HepG2 (cell line): ENCODE measurements at regions not wholly inside any gene's neighbourhood (a gene's known extent, or its start where the extent isn't known, plus 50 kb on each side); places are given as distances from the start of the nearest gene placed in this dataset.

ENCODE experiments used
- ATAC-seq: fragments of 200-7000 bp; cut with Tn5 transposase; 3 replicates; pipeline ENCODE4 v1.9.1; 2020; ENCODE audit warnings: mild to moderate bottlenecking, moderate library complexity
- BruUV-seq: library from RNA; stranded (reverse); fragments of 400-500 nt; replicated peaks from 2 replicates; lab custom pipeline; 2021; lab: Mats Ljungman, UMichigan
- CTCF ChIA-PET: fragments of 300-600 bp; formaldehyde crosslinking; extraction: SDS; loops from one replicate; lab custom pipeline; 2021; ENCODE audit warnings: low total read pairs, inconsistent platforms, low intra/inter-chr PET ratio; lab: Yijun Ruan, JAX
- POLR2A ChIA-PET: fragments of 350-600 bp; sonication (Branson Sonifier 250); formaldehyde crosslinking; loops from one replicate; lab custom pipeline; 2020; ENCODE audit warnings: antibody characterized with exemption, inconsistent platforms; lab: Yijun Ruan, JAX
- DNase-seq: peaks from one replicate; pipeline ENCODE4 v3.0.0-alpha.2; 2015; ENCODE audit warnings: low spot score
- FAIRE-seq: peaks from 3 replicates; lab custom pipeline; 2011; peaks lifted over from hg19 to GRCh38; lab: Jason Lieb, UNC
- H2AFZ ChIP-seq: one replicate; pipeline ENCODE4 v1.6.1; 2011; ENCODE audit warnings: low read length, inconsistent platforms
- H3K27ac ChIP-seq: fragments of 300-600 bp; 3 replicates; pipeline ENCODE4 v1.8.0; 2011; ENCODE audit warnings: mixed run types, mild to moderate bottlenecking, mixed read lengths, low read length, inconsistent platforms; ENCODE audit not compliant: insufficient read depth; ENCODE audit errors: extremely low read length
- H3K27me3 ChIP-seq, 2 experiments: fragments of 200-600 bp in 1 of 2; 2 replicates in 1 of 2; 3 replicates in 1 of 2; pipeline versions ENCODE4 v1.6.0 to v1.8.0; 2011; ENCODE audit warnings: low read length in 2 of 2, mild to moderate bottlenecking in 2 of 2, moderate library complexity in 2 of 2, inconsistent platforms in 1 of 2; ENCODE audit not compliant: insufficient read depth in 2 of 2, control insufficient read depth in 1 of 2
- H3K36me3 ChIP-seq, 2 experiments: fragments of 200-600 bp in 1 of 2; replicated peaks in 1 of 2; 2 replicates in 1 of 2; 3 replicates in 1 of 2; pipeline versions ENCODE4 v1.5.1 to v1.8.0; 2011; ENCODE audit warnings: low read length in 2 of 2, inconsistent platforms in 1 of 2; ENCODE audit not compliant: insufficient read depth in 2 of 2, control insufficient read depth in 1 of 2
- H3K4me1 ChIP-seq: 2 replicates; pipeline ENCODE4 v1.5.1; 2012; ENCODE audit warnings: low read length, inconsistent platforms; ENCODE audit not compliant: insufficient read depth
- H3K4me2 ChIP-seq: 2 replicates; pipeline ENCODE4 v1.6.0; 2011; ENCODE audit warnings: low read depth, low read length, inconsistent platforms
- H3K4me3 ChIP-seq, 3 experiments: fragments of 200-600 bp in 1 of 3; sonication (generic), shearing (Covaris generic) in 1 of 3; replicated peaks in 1 of 3; 2 replicates each; pipeline ENCODE4 v1.5.1; 2011 to 2016; ENCODE audit warnings: low read length in 3 of 3, inconsistent platforms in 2 of 3, low read depth in 2 of 3, mild to moderate bottlenecking in 2 of 3, control low read depth in 1 of 3, mixed read lengths in 1 of 3; ENCODE audit not compliant: insufficient read depth in 1 of 3
- H3K79me2 ChIP-seq: one replicate; pipeline ENCODE4 v1.6.1; 2011; ENCODE audit warnings: low read length, inconsistent platforms; ENCODE audit not compliant: insufficient read depth
- H3K9ac ChIP-seq: 2 replicates; pipeline ENCODE4 v1.6.0; 2011; ENCODE audit warnings: mild to moderate bottlenecking, low read depth, low read length, inconsistent platforms; ENCODE audit not compliant: insufficient read depth
- H3K9me3 ChIP-seq: 2 replicates; pipeline ENCODE4 v1.5.1; 2012; ENCODE audit warnings: mild to moderate bottlenecking, low read length
- H4K20me1 ChIP-seq: 2 replicates; pipeline ENCODE4 v1.6.0; 2011; ENCODE audit warnings: inconsistent platforms, mild to moderate bottlenecking, low read length, moderate library complexity; ENCODE audit not compliant: insufficient read depth
- FIP1L1 ChIP-seq: fragments of 200-400 bp; formaldehyde crosslinking; IDR thresholded peaks from 2 replicates; pipeline ENCODE4 v1.6.1; 2018; ENCODE audit warnings: low read depth, mild to moderate bottlenecking, low read length, moderate library complexity, borderline replicate concordance; ENCODE audit not compliant: insufficient read depth
- SETDB1 ChIP-seq: sonication (generic); formaldehyde crosslinking; IDR thresholded peaks from 2 replicates; pipeline ENCODE4 v1.5.1; 2020; ENCODE audit warnings: missing genetic modification reagents, mild to moderate bottlenecking, borderline replicate concordance
- WGBS: methylation state at CpG from one replicate; pipeline ENCODE4 v1.1.6; 2017; ENCODE audit warnings: low lambda C conversion rate; 5-methylcytosine and 5-hydroxymethylcytosine counted together
- in situ Hi-C: cut with HindIII; loops from 2 replicates; pipeline ENCODE4 v1.10.0; 2017; ENCODE audit warnings: low pct_unique_long_range_greater_than_20kb; ENCODE audit not compliant: extremely low pct_ligation_motif_present
- intact Hi-C: fragments of 100-400 bp; cut with micrococcal nuclease; formaldehyde crosslinking; loops from one replicate; pipeline ENCODE4 v1.10.0; 2022; ENCODE audit not compliant: unreplicated experiment
- TF ChIP-seq, protein P1 (sequence below), 2 experiments: fragments of 450-650 bp in 1 of 2; sonication (generic) in 1 of 2; formaldehyde crosslinking; IDR thresholded peaks; 2 replicates each; pipeline versions ENCODE4 v1.5.0 to v1.8.0; 2020 to 2022; ENCODE audit warnings: mild to moderate bottlenecking in 1 of 2, missing genetic modification reagents in 1 of 2
- TF ChIP-seq, protein P2 (sequence below): sonication (generic); formaldehyde crosslinking; IDR thresholded peaks from 2 replicates; pipeline ENCODE4 v1.5.1; 2020; ENCODE audit warnings: missing genetic modification reagents, mild to moderate bottlenecking, borderline replicate concordance
- TF ChIP-seq, protein P3 (sequence below): sonication (generic); formaldehyde crosslinking; IDR thresholded peaks from 2 replicates; pipeline ENCODE4 v1.8.1; 2023; ENCODE audit warnings: mild to moderate bottlenecking, moderate library complexity, missing genetic modification reagents

DNA sequence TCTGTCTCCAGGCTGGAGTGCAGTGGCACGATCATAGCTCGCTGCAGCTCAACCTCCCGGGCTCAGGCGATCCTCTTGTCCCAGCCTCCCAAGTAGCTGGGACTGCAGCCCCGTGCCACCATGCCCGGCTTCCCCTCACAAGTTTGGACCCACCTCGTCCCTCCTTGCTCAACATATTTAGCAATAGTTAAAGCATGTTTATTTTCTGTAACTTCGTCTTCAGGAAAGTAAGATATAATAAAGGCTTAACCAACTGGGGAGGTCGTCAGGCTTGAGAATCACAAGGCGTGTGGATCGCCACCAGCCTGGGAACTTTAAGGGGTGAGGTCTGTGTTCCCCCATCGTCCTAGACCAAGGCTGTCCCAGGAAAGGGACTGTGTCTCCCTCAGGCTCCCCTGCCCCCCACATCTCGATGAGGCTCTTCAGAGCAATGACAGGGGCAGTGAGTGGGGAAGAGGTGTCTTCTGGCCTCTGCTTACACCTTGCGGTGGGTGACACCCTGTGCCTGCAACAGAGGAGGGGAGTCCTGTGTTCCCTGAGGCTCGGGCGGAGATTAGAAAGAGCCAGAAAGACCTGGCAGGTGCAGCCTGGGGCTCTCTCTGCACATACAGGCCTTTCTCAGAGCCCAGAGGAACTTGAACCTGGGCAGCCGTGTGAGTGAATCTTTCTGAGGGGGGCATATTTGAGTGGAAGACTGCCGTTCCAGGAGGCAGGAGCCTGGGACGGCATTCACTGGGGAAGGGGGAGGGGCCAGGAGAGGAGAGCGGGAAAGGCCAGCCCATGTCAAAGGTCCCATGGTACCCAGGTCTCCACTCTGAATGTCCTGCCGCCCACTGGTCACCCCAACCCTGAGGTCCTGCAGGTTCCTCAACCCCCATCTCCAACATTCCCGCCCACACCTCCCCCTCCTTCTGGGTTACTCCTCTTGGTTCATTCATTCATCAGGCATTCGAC lies 152.3 kb downstream of the SMAD6 start:
- 39% methylated on average over 21 of the region's 23 CpGs for WGBS
- no peak for DNase-seq
- Histone ChIP-seq H3K4me2 (0 out of 2 replicates have a peak overlapping the region, but pooled peaks have one; percentile 27), H3K27ac (no peak overlapping the region), H3K4me1 (peaks cover 23% of the 10 kb centered on the region), H4K20me1 (no peaks in the 10 kb centered on the region), H2AFZ (no peak overlapping the region), H3K9me3 (no peaks in the 10 kb centered on the region), H3K79me2 (no peaks in the 10 kb centered on the region), H3K36me3 (no peaks in the 10 kb centered on the region), H3K9ac (no peak overlapping the region), H3K4me3 (no peak overlapping the region), H3K27me3 (peaks cover 1 to 16% of the 10 kb centered on the region in 2 experiments; a peak in 4 of 5 replicates)
- no peak for ATAC-seq
- no peak for FAIRE-seq
- POLR2A ChIA-PET: no interaction called here
- TF ChIP-seq, protein P1, sequence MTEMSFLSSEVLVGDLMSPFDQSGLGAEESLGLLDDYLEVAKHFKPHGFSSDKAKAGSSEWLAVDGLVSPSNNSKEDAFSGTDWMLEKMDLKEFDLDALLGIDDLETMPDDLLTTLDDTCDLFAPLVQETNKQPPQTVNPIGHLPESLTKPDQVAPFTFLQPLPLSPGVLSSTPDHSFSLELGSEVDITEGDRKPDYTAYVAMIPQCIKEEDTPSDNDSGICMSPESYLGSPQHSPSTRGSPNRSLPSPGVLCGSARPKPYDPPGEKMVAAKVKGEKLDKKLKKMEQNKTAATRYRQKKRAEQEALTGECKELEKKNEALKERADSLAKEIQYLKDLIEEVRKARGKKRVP (CRISPR knock-in tag; IDR thresholded peaks at IDR 0.05): no peak
- no peak for TF ChIP-seq SETDB1 (CRISPR knock-in tag)
- TF ChIP-seq, protein P2, sequence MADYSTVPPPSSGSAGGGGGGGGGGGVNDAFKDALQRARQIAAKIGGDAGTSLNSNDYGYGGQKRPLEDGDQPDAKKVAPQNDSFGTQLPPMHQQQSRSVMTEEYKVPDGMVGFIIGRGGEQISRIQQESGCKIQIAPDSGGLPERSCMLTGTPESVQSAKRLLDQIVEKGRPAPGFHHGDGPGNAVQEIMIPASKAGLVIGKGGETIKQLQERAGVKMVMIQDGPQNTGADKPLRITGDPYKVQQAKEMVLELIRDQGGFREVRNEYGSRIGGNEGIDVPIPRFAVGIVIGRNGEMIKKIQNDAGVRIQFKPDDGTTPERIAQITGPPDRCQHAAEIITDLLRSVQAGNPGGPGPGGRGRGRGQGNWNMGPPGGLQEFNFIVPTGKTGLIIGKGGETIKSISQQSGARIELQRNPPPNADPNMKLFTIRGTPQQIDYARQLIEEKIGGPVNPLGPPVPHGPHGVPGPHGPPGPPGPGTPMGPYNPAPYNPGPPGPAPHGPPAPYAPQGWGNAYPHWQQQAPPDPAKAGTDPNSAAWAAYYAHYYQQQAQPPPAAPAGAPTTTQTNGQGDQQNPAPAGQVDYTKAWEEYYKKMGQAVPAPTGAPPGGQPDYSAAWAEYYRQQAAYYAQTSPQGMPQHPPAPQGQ: no peak
- TF ChIP-seq FIP1L1: no peak
- TF ChIP-seq, protein P3, sequence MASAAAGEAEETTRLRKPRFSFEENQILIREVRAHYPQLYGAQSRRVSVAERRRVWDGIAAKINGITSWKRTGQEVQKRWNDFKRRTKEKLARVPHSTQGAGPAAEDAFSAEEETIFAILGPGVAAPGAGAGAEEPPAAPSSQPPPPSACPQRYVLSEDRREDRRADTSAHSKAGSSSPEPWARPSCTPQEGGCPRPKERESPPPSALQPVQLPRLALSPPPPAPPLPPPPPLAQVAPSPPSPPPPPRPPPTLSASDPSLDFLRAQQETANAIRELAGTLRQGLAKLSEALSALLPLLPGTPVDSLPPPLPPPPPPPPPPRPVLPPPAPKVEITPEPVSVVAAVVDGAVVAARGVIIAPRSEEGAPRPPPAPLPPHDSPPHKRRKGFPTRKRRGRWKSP (CRISPR knock-in tag): no peak
- in situ Hi-C loops (no loop called here), intact Hi-C loops (loop anchor here (5.0 kb wide), 1 partner anchor 82 kb away; no protein-coding TSS in a partner anchor)
- no TSS peak for BruUV-seq
- CTCF ChIA-PET: interaction anchor here (0.6 to 1.5 kb wide), 4 partner anchors 80 to 1529 kb away, joined by 3 to 15 read pairs (median 6); no protein-coding TSS in a partner anchor
